ENCODE measurements at regions not wholly inside any gene's neighbourhood (a gene's known extent, or its start where the extent isn't known, plus 50 kb on each side); places are given as distances from the start of the nearest gene placed in this dataset.

DNA sequence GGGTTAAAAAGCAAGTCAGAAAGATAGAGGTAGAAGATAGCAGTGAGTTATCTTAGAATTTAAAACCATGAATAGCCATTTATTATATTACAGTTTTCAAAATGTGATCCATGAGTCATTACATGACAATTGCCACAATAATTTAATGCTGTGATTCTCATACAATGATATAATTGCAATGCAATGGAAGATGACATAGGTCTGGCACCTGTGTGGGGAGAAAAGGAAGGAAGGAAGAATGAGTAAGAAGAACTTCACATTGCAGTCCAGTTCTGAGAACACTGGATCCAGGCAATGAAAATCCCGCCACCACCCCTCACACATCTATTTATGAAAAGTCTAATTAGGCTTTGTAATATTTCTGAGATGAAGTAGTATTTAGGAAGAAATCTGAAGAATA lies 738.1 kb upstream of the LINC00305 start:
- Histone ChIP-seq H3K36me3 (replicated peaks) (no peaks in the 10 kb centered on the region), H3K27me3 (replicated peaks) (no peaks in the 10 kb centered on the region), H3K27ac (no peak overlapping the region), H3K4me3 (ENCODE audit: low read depth, low read length) (no peak overlapping the region)
- TF ChIP-seq, protein P1, sequence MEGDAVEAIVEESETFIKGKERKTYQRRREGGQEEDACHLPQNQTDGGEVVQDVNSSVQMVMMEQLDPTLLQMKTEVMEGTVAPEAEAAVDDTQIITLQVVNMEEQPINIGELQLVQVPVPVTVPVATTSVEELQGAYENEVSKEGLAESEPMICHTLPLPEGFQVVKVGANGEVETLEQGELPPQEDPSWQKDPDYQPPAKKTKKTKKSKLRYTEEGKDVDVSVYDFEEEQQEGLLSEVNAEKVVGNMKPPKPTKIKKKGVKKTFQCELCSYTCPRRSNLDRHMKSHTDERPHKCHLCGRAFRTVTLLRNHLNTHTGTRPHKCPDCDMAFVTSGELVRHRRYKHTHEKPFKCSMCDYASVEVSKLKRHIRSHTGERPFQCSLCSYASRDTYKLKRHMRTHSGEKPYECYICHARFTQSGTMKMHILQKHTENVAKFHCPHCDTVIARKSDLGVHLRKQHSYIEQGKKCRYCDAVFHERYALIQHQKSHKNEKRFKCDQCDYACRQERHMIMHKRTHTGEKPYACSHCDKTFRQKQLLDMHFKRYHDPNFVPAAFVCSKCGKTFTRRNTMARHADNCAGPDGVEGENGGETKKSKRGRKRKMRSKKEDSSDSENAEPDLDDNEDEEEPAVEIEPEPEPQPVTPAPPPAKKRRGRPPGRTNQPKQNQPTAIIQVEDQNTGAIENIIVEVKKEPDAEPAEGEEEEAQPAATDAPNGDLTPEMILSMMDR (IDR thresholded peaks at IDR 0.05; ENCODE audit: low read depth, low read length, missing control alignments): no peak
- in situ Hi-C loops (cut with HindIII; ENCODE audit: low pct_ligation_motif_present, low sequenced_read_pairs): no loop called here
- no peak for DNase-seq

- in situ Hi-C loops (cut with HindIII; ENCODE audit: low pct_ligation_motif_present, low sequenced_read_pairs): no loop called here
These were observed 734.0 kb upstream of the LINC00305 start for GRCh38 chr18:64882896-64883295.

DNA sequence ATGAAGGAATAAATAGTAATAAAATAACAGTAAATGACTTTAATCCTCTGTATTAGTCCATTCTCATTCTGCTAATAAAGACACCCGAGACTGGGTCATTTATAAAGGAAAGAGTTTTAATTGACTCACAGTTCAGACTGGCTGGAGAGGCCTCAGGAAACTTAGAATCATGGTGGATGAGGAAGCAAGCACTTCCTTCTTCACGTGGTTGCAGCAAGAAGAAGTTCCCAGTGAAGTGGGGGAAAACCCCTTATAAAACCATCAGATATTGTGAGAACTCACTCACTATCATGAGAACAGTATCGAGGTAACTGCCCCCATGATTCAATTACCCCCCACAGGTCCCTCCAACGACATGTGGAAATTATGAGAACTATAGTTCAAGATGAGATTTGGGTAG lies 727.9 kb upstream of the LINC00305 start:
- Histone ChIP-seq H3K27me3 (replicated peaks) (no peaks in the 10 kb centered on the region), H3K36me3 (replicated peaks) (no peaks in the 10 kb centered on the region), H3K27ac (no peak overlapping the region), H3K4me3 (ENCODE audit: low read depth, low read length) (no peak overlapping the region)
- no peak for DNase-seq
- TF ChIP-seq, protein P1 (IDR thresholded peaks at IDR 0.05; ENCODE audit: low read depth, low read length, missing control alignments): no peak
- in situ Hi-C loops (cut with HindIII; ENCODE audit: low pct_ligation_motif_present, low sequenced_read_pairs): no loop called here

More at GRCh38 chr18:64882896-64883295, 734.0 kb upstream of the LINC00305 start:
- no peak for DNase-seq
- TF ChIP-seq, protein P1 (IDR thresholded peaks at IDR 0.05; ENCODE audit: low read depth, low read length, missing control alignments): no peak
- H3K27ac ChIP-seq: no peak overlapping the region
- H3K36me3 ChIP-seq (replicated peaks): no peaks in the 10 kb centered on the region
- no peaks in the 10 kb centered on the region for H3K27me3 ChIP-seq (replicated peaks)
- no peak overlapping the region for H3K4me3 ChIP-seq (ENCODE audit: low read depth, low read length)

DNA sequence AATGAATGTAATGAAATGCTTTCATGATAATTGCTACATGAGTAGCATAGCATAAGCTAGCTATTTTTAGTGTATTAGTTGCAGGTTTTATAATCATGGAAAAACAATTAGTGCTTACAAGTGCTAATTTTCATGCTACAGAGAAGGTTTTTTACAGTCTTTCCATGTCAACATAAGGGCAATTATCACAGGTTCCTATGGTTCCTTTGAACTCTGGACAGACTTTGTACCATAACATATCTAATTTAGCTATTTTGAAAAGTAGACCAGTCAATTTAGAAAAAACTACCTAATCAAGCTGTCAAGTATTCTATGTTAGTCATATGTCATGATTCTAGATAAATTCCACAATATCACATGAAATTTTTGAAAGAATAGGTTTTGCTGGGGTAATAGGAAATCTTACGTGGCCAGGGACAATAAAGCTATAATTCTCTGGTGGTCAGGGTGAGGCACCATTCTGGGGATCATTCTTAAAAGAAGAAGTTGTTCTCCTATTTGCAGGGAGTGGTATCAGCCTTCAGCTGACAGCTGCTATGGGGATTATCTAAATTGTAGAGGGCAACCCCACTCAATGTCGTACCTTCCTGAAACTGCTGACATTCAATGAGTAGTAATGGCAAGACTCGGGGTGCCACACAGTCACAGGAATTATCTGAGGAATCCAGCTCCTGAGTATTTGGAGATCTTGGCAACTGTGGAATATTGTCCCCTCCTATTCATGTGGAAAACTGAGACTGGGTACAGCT lies 724.0 kb upstream of the LINC00305 start:
- in situ Hi-C loops (cut with HindIII; ENCODE audit: low pct_ligation_motif_present, low sequenced_read_pairs): no loop called here
- TF ChIP-seq, protein P1 (IDR thresholded peaks at IDR 0.05; ENCODE audit: low read depth, low read length, missing control alignments): no peak
- H3K27me3 ChIP-seq (replicated peaks): no peaks in the 10 kb centered on the region

DNA sequence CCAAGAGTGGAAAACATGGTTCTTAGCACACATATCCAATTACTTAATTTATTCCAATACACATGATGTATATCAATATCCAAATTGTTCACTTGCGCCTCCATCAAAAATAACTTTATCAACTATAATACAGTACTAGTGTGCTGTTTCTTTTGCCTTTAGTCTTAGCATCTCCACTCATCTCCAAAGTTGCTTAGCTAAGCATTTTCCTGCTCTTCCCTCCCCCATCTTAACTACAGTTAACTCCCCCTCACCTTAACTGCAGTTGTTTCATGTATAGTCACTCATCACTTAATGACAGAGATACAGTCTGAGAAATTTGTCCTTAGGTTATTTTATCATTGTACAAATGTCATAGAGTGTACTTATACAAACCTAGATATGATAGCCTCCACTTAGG lies 705.2 kb upstream of the LINC00305 start:
- in situ Hi-C loops (cut with HindIII; ENCODE audit: low pct_ligation_motif_present, low sequenced_read_pairs): no loop called here
- H3K27ac ChIP-seq: no peak overlapping the region
- DNase-seq: no peak
- no peaks in the 10 kb centered on the region for H3K36me3 ChIP-seq (replicated peaks)
- H3K4me3 ChIP-seq (ENCODE audit: low read depth, low read length): no peak overlapping the region
- TF ChIP-seq, protein P1 (IDR thresholded peaks at IDR 0.05; ENCODE audit: low read depth, low read length, missing control alignments): no peak
- no peaks in the 10 kb centered on the region for H3K27me3 ChIP-seq (replicated peaks)

More for the DNA sequence above, 724.0 kb upstream of the LINC00305 start:
- Histone ChIP-seq H3K27ac (no peak overlapping the region), H3K36me3 (replicated peaks) (no peaks in the 10 kb centered on the region), H3K4me3 (ENCODE audit: low read depth, low read length) (no peak overlapping the region)
- no peak for DNase-seq

- TF ChIP-seq, protein P1 (IDR thresholded peaks at IDR 0.05; ENCODE audit: low read depth, low read length, missing control alignments): no peak
- Histone ChIP-seq H3K27ac (no peak overlapping the region), H3K4me3 (ENCODE audit: low read depth, low read length) (no peak overlapping the region), H3K36me3 (replicated peaks) (no peaks in the 10 kb centered on the region), H3K27me3 (replicated peaks) (no peaks in the 10 kb centered on the region)
- no peak for DNase-seq
- in situ Hi-C loops (cut with HindIII; ENCODE audit: low pct_ligation_motif_present, low sequenced_read_pairs): no loop called here
These were observed 703.4 kb upstream of the LINC00305 start for GRCh38 chr18:64852281-64852680.

Data from brain microvascular endothelial cell (primary cell).